SK-N-MC (cell line): ENCODE measurements at regions not wholly inside any gene's neighbourhood (a gene's known extent, or its start where the extent isn't known, plus 50 kb on each side); places are given as distances from the start of the nearest gene placed in this dataset.
"Not testable (repeated sequence)": the region's sequence is repeated elsewhere in the genome, so short reads cannot be mapped to it uniquely, and the experiment has no call there.

ENCODE experiments used
- EZH2 ChIP-seq: fragments of 200-600 bp; sonication (generic); IDR thresholded peaks from one replicate; pipeline ENCODE4 v1.6.1; 2017; ENCODE audit warnings: antibody characterized with exemption
- FOXP2 ChIP-seq: optimal IDR thresholded peaks from 2 replicates; pipeline ENCODE3; 2011; ENCODE audit warnings: mild to moderate bottlenecking, moderate library complexity; ENCODE audit not compliant: insufficient read depth; ENCODE audit errors: extremely low read length, control extremely low read depth

DNA sequence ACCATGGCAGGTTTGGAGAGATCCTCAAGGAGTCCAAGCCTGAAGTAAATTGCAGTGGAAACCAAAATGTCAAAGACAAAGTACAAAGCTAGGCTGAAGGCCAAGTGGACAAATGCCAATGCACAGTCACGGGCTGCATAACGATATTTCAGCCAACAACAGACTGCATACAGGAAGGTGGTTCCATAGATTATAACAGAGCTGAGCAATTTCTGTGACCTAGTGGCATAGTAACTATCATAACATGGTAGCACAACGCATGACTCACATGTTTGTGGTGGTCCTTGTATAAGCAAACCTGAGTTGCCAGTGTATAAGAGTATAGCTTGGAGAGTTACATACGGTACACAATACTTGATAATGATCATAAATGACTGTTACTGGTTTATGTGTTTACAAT is 152.2 kb downstream of the KLRB1 start:
- TF ChIP-seq EZH2, FOXP2: not testable (repeated sequence)
